IPS-18a (cell line): ENCODE measurements at regions not wholly inside any gene's neighbourhood (a gene's known extent, or its start where the extent isn't known, plus 50 kb on each side); places are given as distances from the start of the nearest gene placed in this dataset.

Source experiments
- H3K27ac ChIP-seq: one replicate; pipeline ENCODE4 v1.5.1; 2013; ENCODE audit warnings: low read length
- H3K27me3 ChIP-seq: one replicate; pipeline ENCODE4 v1.6.1; 2013; ENCODE audit warnings: mild to moderate bottlenecking, low read length; ENCODE audit not compliant: control insufficient read depth, insufficient read depth
- H3K36me3 ChIP-seq: one replicate; pipeline ENCODE4 v1.6.1; 2013; ENCODE audit warnings: low read depth, low read length; ENCODE audit not compliant: control insufficient read depth
- H3K4me1 ChIP-seq: one replicate; pipeline ENCODE4 v1.6.1; 2013; ENCODE audit warnings: low read depth, low read length; ENCODE audit not compliant: control insufficient read depth
- H3K4me3 ChIP-seq: one replicate; pipeline ENCODE4 v1.5.1; 2013; ENCODE audit warnings: low read length
- H3K9ac ChIP-seq: one replicate; pipeline ENCODE4 v1.6.1; 2013; ENCODE audit warnings: mild to moderate bottlenecking, low read length, moderate library complexity
- H3K9me3 ChIP-seq: one replicate; pipeline ENCODE4 v1.6.1; 2013; ENCODE audit warnings: low read depth, low read length; ENCODE audit not compliant: control insufficient read depth

GRCh38 chr2:176963568-176964287 is 248.9 kb upstream of the HNRNPA3 start:
- H3K4me1 ChIP-seq = peaks cover 5% of the 10 kb centered on the region

GRCh38 chr2:176967911-176968450 is 244.6 kb upstream of the HNRNPA3 start:
- Histone ChIP-seq H3K9ac (no peak overlapping the region), H3K27ac (no peak overlapping the region), H3K4me1 (no peaks in the 10 kb centered on the region), H3K27me3 (no peaks in the 10 kb centered on the region), H3K4me3 (no peak overlapping the region), H3K36me3 (no peaks in the 10 kb centered on the region), H3K9me3 (no peaks in the 10 kb centered on the region)

More at GRCh38 chr2:176963568-176964287, 248.9 kb upstream of the HNRNPA3 start:
- Histone ChIP-seq H3K36me3 (no peaks in the 10 kb centered on the region), H3K9me3 (no peaks in the 10 kb centered on the region), H3K4me3 (no peak overlapping the region), H3K9ac (no peak overlapping the region), H3K27ac (no peak overlapping the region), H3K27me3 (no peaks in the 10 kb centered on the region)

- no peaks in the 10 kb centered on the region for H3K4me1 ChIP-seq
- H3K9ac ChIP-seq = no peak overlapping the region
Measured at GRCh38 chr2:176969642-176970359, 242.8 kb upstream of the HNRNPA3 start.

GRCh38 chr2:176976736-176977685 is 235.6 kb upstream of the HNRNPA3 start:
- no peaks in the 10 kb centered on the region for H3K36me3 ChIP-seq
- no peaks in the 10 kb centered on the region for H3K9me3 ChIP-seq
- H3K9ac ChIP-seq = no peak overlapping the region
- H3K27me3 ChIP-seq = no peaks in the 10 kb centered on the region
- no peak overlapping the region for H3K4me3 ChIP-seq
- H3K27ac ChIP-seq = no peak overlapping the region
- H3K4me1 ChIP-seq = no peaks in the 10 kb centered on the region

More at GRCh38 chr2:176969642-176970359, 242.8 kb upstream of the HNRNPA3 start:
- no peak overlapping the region for H3K27ac ChIP-seq
- no peak overlapping the region for H3K4me3 ChIP-seq
- H3K36me3 ChIP-seq = no peaks in the 10 kb centered on the region
- H3K9me3 ChIP-seq = no peaks in the 10 kb centered on the region
- no peaks in the 10 kb centered on the region for H3K27me3 ChIP-seq

GRCh38 chr2:176978921-176979320 is 233.7 kb upstream of the HNRNPA3 start:
- Histone ChIP-seq H3K36me3 (no peaks in the 10 kb centered on the region), H3K27me3 (no peaks in the 10 kb centered on the region), H3K4me3 (no peak overlapping the region), H3K4me1 (no peaks in the 10 kb centered on the region), H3K9ac (no peak overlapping the region), H3K9me3 (no peaks in the 10 kb centered on the region), H3K27ac (no peak overlapping the region)

- Histone ChIP-seq H3K9ac (no peak overlapping the region), H3K36me3 (no peaks in the 10 kb centered on the region), H3K9me3 (no peaks in the 10 kb centered on the region), H3K4me3 (no peak overlapping the region), H3K27ac (no peak overlapping the region), H3K27me3 (no peaks in the 10 kb centered on the region), H3K4me1 (no peaks in the 10 kb centered on the region)
Measured at GRCh38 chr2:176979981-176980710, 232.4 kb upstream of the HNRNPA3 start.

GRCh38 chr2:176984987-176985386 is 227.6 kb upstream of the HNRNPA3 start:
- Histone ChIP-seq H3K4me1 (no peaks in the 10 kb centered on the region), H3K36me3 (no peaks in the 10 kb centered on the region), H3K27ac (no peak overlapping the region), H3K27me3 (no peaks in the 10 kb centered on the region), H3K9me3 (no peaks in the 10 kb centered on the region), H3K9ac (no peak overlapping the region), H3K4me3 (no peak overlapping the region)

GRCh38 chr2:176985871-176986270 is 226.7 kb upstream of the HNRNPA3 start:
- H3K9me3 ChIP-seq = no peaks in the 10 kb centered on the region
- no peaks in the 10 kb centered on the region for H3K27me3 ChIP-seq
- no peak overlapping the region for H3K27ac ChIP-seq
- H3K4me1 ChIP-seq = no peaks in the 10 kb centered on the region
- H3K4me3 ChIP-seq = no peak overlapping the region
- no peak overlapping the region for H3K9ac ChIP-seq
- H3K36me3 ChIP-seq = no peaks in the 10 kb centered on the region

GRCh38 chr2:176986487-176986886 is 226.1 kb upstream of the HNRNPA3 start:
- H3K27me3 ChIP-seq = no peaks in the 10 kb centered on the region
- H3K9me3 ChIP-seq = no peaks in the 10 kb centered on the region
- H3K4me3 ChIP-seq = no peak overlapping the region
- no peaks in the 10 kb centered on the region for H3K36me3 ChIP-seq
- no peaks in the 10 kb centered on the region for H3K4me1 ChIP-seq
- H3K9ac ChIP-seq = no peak overlapping the region
- no peak overlapping the region for H3K27ac ChIP-seq

- Histone ChIP-seq H3K9ac (no peak overlapping the region), H3K4me3 (no peak overlapping the region), H3K9me3 (no peaks in the 10 kb centered on the region), H3K27me3 (no peaks in the 10 kb centered on the region), H3K36me3 (no peaks in the 10 kb centered on the region), H3K27ac (no peak overlapping the region), H3K4me1 (no peaks in the 10 kb centered on the region)
Measured at GRCh38 chr2:176991411-176991810, 221.2 kb upstream of the HNRNPA3 start.
